Fibroblast of lung (primary cell): ENCODE measurements at regions not wholly inside any gene's neighbourhood (a gene's known extent, or its start where the extent isn't known, plus 50 kb on each side); places are given as distances from the start of the nearest gene placed in this dataset.

Source experiments
- DNase-seq, 2 donors: peaks; one replicate each; pipeline versions ENCODE4 v3.0.0 to v3.0.0-alpha.2; 2010; ENCODE audit warnings: low read depth in 2 of 2
- H2AFZ ChIP-seq: 2 replicates; pipeline ENCODE4 v1.5.1; 2012; ENCODE audit warnings: low read length, control low read depth, inconsistent platforms
- H3K27ac ChIP-seq: 2 replicates; pipeline ENCODE4 v1.5.1; 2011; ENCODE audit warnings: low read length, control low read depth; ENCODE audit not compliant: insufficient read depth
- H3K27me3 ChIP-seq: 2 replicates; pipeline ENCODE4 v1.5.1; 2011; ENCODE audit warnings: mild to moderate bottlenecking, low read length; ENCODE audit not compliant: control insufficient read depth, insufficient read depth
- H3K36me3 ChIP-seq: 2 replicates; pipeline ENCODE4 v1.5.1; 2011; ENCODE audit warnings: low read length; ENCODE audit not compliant: control insufficient read depth, insufficient read depth
- H3K4me1 ChIP-seq: 2 replicates; pipeline ENCODE4 v1.5.1; 2011; ENCODE audit warnings: low read length; ENCODE audit not compliant: control insufficient read depth, insufficient read depth; ENCODE audit errors: extremely low read depth
- H3K4me2 ChIP-seq: 2 replicates; pipeline ENCODE4 v1.5.1; 2011; ENCODE audit warnings: low read length, control low read depth; ENCODE audit not compliant: insufficient read depth; ENCODE audit errors: extremely low read depth
- H3K4me3 ChIP-seq, 4 experiments: fragments of 200-600 bp in 1 of 4; sonication (generic) in 1 of 4; replicated peaks in 1 of 4; 2 replicates each; pipeline ENCODE4 v1.5.1; 2011 to 2016; ENCODE audit warnings: low read length in 4 of 4, low read depth in 3 of 4, mild to moderate bottlenecking in 3 of 4, control low read depth in 2 of 4, inconsistent platforms in 1 of 4, mixed read lengths in 1 of 4; ENCODE audit not compliant: insufficient read depth in 1 of 4; ENCODE audit errors: control extremely low read depth in 1 of 4
- H3K79me2 ChIP-seq: 2 replicates; pipeline ENCODE4 v1.5.1; 2012; ENCODE audit warnings: mild to moderate bottlenecking, low read length, inconsistent platforms; ENCODE audit not compliant: control insufficient read depth, insufficient read depth
- H3K9ac ChIP-seq: 2 replicates; pipeline ENCODE4 v1.5.1; 2011; ENCODE audit warnings: mild to moderate bottlenecking, low read length, control low read depth; ENCODE audit not compliant: insufficient read depth
- H3K9me3 ChIP-seq: 2 replicates; pipeline ENCODE4 v1.5.1; 2012; ENCODE audit warnings: low read depth, low read length; ENCODE audit not compliant: control insufficient read depth, insufficient read depth
- H4K20me1 ChIP-seq: 2 replicates; pipeline ENCODE4 v1.5.1; 2011; ENCODE audit warnings: low read length; ENCODE audit not compliant: control insufficient read depth, insufficient read depth; ENCODE audit errors: extremely low read depth
- EZH2 ChIP-seq: IDR thresholded peaks from 2 replicates; pipeline ENCODE4 v1.5.1; 2012; ENCODE audit warnings: low read length, control low read depth, mild to moderate bottlenecking; ENCODE audit errors: missing control alignments
- TF ChIP-seq, protein P1 (sequence below), 2 donors: IDR thresholded peaks in 1 of 2; conservative IDR thresholded peaks in 1 of 2; 1 replicate in 1 of 2; 2 replicates in 1 of 2; pipeline ENCODE4 v1.5.1; 2011 to 2012; ENCODE audit warnings: low read length in 2 of 2, control low read depth in 1 of 2, inconsistent platforms in 1 of 2, low read depth in 1 of 2, mild to moderate bottlenecking in 1 of 2

DNA sequence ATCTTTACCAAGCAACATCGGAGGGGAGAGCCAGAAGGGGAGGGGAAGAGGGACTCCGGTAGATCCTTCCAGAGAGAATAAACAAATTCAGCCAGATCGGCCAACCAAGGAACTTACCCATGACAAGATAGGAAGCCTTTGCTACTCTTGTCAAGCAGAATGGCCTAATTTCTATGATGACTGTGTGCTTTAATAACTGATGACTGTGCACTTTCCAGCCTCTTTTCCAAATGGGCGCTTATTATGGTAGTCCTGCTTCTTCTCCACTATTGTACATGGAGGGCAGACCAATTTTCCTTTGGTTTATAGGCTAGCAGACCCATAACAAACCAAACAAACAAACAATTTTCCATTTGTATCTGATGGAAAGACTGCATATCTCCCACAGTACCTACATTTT is 163.8 kb upstream of the RFX3 start:
- H3K27me3 ChIP-seq: no peaks in the 10 kb centered on the region
- no peaks in the 10 kb centered on the region for H3K9me3 ChIP-seq
- H3K4me1 ChIP-seq: no peaks in the 10 kb centered on the region
- H3K4me3 ChIP-seq: no peak overlapping the region
- no peak for DNase-seq
- no peaks in the 10 kb centered on the region for H4K20me1 ChIP-seq
- no peaks in the 10 kb centered on the region for H3K36me3 ChIP-seq
- no peak overlapping the region for H3K4me2 ChIP-seq
- H3K27ac ChIP-seq: no peak overlapping the region
- H3K9ac ChIP-seq: no peak overlapping the region
- no peak for TF ChIP-seq EZH2
- TF ChIP-seq, protein P1, sequence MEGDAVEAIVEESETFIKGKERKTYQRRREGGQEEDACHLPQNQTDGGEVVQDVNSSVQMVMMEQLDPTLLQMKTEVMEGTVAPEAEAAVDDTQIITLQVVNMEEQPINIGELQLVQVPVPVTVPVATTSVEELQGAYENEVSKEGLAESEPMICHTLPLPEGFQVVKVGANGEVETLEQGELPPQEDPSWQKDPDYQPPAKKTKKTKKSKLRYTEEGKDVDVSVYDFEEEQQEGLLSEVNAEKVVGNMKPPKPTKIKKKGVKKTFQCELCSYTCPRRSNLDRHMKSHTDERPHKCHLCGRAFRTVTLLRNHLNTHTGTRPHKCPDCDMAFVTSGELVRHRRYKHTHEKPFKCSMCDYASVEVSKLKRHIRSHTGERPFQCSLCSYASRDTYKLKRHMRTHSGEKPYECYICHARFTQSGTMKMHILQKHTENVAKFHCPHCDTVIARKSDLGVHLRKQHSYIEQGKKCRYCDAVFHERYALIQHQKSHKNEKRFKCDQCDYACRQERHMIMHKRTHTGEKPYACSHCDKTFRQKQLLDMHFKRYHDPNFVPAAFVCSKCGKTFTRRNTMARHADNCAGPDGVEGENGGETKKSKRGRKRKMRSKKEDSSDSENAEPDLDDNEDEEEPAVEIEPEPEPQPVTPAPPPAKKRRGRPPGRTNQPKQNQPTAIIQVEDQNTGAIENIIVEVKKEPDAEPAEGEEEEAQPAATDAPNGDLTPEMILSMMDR (conservative IDR thresholded peaks at IDR 0.05 in 1 of 2, IDR thresholded peaks at IDR 0.05 in 1 of 2; ENCODE audit: low read depth in 1 of 2, low read length in 2 of 2): no peak
- no peaks in the 10 kb centered on the region for H3K79me2 ChIP-seq
- H2AFZ ChIP-seq: no peak overlapping the region

DNA sequence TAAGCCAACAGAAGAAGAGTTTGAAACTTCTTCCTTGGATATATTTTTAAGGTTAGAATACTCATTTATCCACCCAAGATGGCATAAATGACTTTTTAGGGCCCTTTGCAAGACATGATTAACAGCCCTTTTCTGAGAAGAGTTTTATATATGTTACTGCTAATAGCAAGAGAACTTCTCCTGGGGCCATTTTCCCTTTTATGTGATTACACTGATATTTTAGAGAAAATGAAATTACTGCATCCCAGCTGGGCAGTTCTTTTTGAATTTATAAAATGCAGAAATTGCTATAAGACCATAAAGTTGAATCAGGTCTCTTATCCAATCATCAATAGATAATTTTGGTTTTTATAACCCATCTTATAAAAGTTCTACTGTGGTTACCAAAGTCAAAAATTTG is 161.3 kb upstream of the RFX3 start:
- H3K27me3 ChIP-seq: no peaks in the 10 kb centered on the region
- no peak overlapping the region for H3K4me2 ChIP-seq
- H3K79me2 ChIP-seq: no peaks in the 10 kb centered on the region
- H3K9ac ChIP-seq: no peak overlapping the region
- H2AFZ ChIP-seq: no peak overlapping the region
- H3K9me3 ChIP-seq: no peaks in the 10 kb centered on the region
- no peak overlapping the region for H3K27ac ChIP-seq
- DNase-seq: no peak
- no peaks in the 10 kb centered on the region for H4K20me1 ChIP-seq
- TF ChIP-seq EZH2: no peak
- TF ChIP-seq, protein P1 (conservative IDR thresholded peaks at IDR 0.05 in 1 of 2, IDR thresholded peaks at IDR 0.05 in 1 of 2; ENCODE audit: low read depth in 1 of 2, low read length in 2 of 2): no peak
- H3K36me3 ChIP-seq: no peaks in the 10 kb centered on the region
- no peak overlapping the region for H3K4me3 ChIP-seq
- no peaks in the 10 kb centered on the region for H3K4me1 ChIP-seq

DNA sequence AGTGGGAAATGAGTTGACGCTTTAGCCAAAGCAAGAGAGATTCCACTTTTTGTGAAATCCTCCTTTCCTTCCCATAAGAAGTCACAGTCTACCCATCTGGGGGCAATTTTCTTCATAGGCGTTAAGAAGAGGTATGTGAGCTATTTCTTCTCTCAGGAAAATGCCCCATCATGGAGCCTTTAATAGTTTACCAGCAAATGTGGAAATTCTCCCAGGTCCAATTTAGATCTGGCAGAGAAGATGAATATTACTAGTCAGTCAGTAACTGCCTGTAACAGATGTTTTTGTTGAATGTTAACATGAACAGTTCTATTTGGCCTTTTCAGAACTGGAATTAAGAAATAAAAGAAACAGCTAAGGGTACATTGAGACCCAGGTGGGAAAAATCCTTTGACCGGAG is 156.4 kb upstream of the RFX3 start:
- H4K20me1 ChIP-seq: no peaks in the 10 kb centered on the region
- H2AFZ ChIP-seq: no peak overlapping the region
- no peaks in the 10 kb centered on the region for H3K36me3 ChIP-seq
- no peak overlapping the region for H3K4me3 ChIP-seq
- H3K27me3 ChIP-seq: no peaks in the 10 kb centered on the region
- H3K27ac ChIP-seq: no peak overlapping the region
- H3K4me2 ChIP-seq: no peak overlapping the region
- no peaks in the 10 kb centered on the region for H3K4me1 ChIP-seq
- no peak for DNase-seq
- H3K9ac ChIP-seq: no peak overlapping the region
- no peaks in the 10 kb centered on the region for H3K9me3 ChIP-seq
- no peaks in the 10 kb centered on the region for H3K79me2 ChIP-seq
- TF ChIP-seq, protein P1 (conservative IDR thresholded peaks at IDR 0.05 in 1 of 2, IDR thresholded peaks at IDR 0.05 in 1 of 2; ENCODE audit: low read depth in 1 of 2, low read length in 2 of 2): no peak
- no peak for TF ChIP-seq EZH2
